ENCODE measurements at regions not wholly inside any gene's neighbourhood (a gene's known extent, or its start where the extent isn't known, plus 50 kb on each side); places are given as distances from the start of the nearest gene placed in this dataset.
"Not testable (repeated sequence)": the region's sequence is repeated elsewhere in the genome, so short reads cannot be mapped to it uniquely, and the experiment has no call there.

GRCh38 chr4:20158195-20158594, 93.5 kb upstream of the SLIT2 start:
- WGBS, 2 donors = 60 to 80% methylated on average over 2 of the region's 2 CpGs
- FAIRE-seq (no peak), ATAC-seq (no peak), DNase-seq (no peak)
- Histone ChIP-seq H3K27ac (no peak overlapping the region), H3K4me1 (no peaks in the 10 kb centered on the region), H3K9me3 (no peaks in the 10 kb centered on the region), H3K36me3 (no peaks in the 10 kb centered on the region), H3K27me3 (no peaks in the 10 kb centered on the region), H3K4me3 (no peak overlapping the region)
- TF ChIP-seq, protein P1, sequence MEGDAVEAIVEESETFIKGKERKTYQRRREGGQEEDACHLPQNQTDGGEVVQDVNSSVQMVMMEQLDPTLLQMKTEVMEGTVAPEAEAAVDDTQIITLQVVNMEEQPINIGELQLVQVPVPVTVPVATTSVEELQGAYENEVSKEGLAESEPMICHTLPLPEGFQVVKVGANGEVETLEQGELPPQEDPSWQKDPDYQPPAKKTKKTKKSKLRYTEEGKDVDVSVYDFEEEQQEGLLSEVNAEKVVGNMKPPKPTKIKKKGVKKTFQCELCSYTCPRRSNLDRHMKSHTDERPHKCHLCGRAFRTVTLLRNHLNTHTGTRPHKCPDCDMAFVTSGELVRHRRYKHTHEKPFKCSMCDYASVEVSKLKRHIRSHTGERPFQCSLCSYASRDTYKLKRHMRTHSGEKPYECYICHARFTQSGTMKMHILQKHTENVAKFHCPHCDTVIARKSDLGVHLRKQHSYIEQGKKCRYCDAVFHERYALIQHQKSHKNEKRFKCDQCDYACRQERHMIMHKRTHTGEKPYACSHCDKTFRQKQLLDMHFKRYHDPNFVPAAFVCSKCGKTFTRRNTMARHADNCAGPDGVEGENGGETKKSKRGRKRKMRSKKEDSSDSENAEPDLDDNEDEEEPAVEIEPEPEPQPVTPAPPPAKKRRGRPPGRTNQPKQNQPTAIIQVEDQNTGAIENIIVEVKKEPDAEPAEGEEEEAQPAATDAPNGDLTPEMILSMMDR (IDR thresholded peaks at IDR 0.05) = no peak
- intact Hi-C loops (cut with DNase I) = no loop called here

DNA sequence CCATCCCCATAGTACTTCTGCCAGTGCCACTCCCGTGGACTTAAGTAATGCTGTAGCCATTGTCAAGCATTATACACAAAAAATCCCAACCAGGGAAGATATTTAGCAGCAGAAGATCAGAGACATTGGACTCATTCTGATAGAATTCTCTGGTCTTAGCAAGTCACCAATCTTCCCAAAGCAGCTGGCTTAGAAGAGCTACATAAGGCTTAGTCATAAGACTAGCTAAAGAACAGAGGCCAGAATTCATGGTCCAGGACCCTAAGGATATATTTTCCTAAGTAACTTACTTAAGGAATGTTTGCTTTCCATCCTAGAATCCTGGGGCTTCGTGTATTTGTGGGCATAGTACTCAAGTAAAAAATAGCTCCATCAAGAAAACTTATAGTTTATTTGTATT, 100.3 kb upstream of the SLIT2 start:
- Histone ChIP-seq H3K27ac (no peak overlapping the region), H3K9me3 (no peaks in the 10 kb centered on the region), H3K36me3 (no peaks in the 10 kb centered on the region), H3K27me3 (no peaks in the 10 kb centered on the region), H3K4me3 (no peak overlapping the region), H3K4me1 (no peaks in the 10 kb centered on the region)
- ATAC-seq (no peak), DNase-seq (no peak), FAIRE-seq (no peak)
- 54 to 62% methylated on average over 2 of the region's 2 CpGs for WGBS, 2 donors
- intact Hi-C loops (cut with DNase I) = no loop called here
- TF ChIP-seq, protein P1 (IDR thresholded peaks at IDR 0.05) = no peak

- H3K27me3 ChIP-seq; H3K4me1 ChIP-seq; H3K9me3 ChIP-seq; ATAC-seq; H3K4me3 ChIP-seq; H3K27ac ChIP-seq; FAIRE-seq; intact Hi-C loops (cut with DNase I); DNase-seq; H3K36me3 ChIP-seq: not testable (repeated sequence)
- WGBS, 2 donors = 42 to 66% methylated on average over 3 of the region's 3 CpGs
Measured at GRCh38 chr4:20149143-20149542, 102.6 kb upstream of the SLIT2 start.

DNA sequence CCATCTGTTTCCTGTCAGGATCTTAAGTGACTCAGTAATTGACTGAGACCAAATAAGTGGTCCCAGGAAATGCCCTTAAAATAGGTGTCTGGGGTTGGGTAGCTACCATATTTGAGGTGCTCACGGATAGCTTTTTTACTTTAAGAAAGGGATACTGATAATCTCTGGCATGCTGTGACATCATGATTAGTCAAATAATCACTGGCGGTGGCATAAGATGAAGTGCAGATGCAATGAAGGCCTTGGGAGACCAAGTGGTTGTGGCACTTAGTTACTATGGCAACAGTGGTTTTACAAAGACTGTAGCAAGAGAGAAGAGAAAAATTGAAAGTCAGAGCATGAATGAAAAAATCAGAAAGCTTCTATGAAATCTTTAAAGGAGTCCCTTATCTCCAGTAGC, 114.5 kb upstream of the SLIT2 start:
- intact Hi-C loops (cut with DNase I) = no loop called here
- no peak for FAIRE-seq
- 53 to 54% methylated on average over 2 of the region's 2 CpGs for WGBS, 2 donors
- H3K36me3 ChIP-seq = no peaks in the 10 kb centered on the region
- no peaks in the 10 kb centered on the region for H3K27me3 ChIP-seq
- TF ChIP-seq, protein P1 (IDR thresholded peaks at IDR 0.05) = no peak
- no peak overlapping the region for H3K27ac ChIP-seq
- ATAC-seq = no peak
- peaks cover 0 to 3% (median 0%) of the 10 kb centered on the region in 4 donors for H3K9me3 ChIP-seq
- no peaks in the 10 kb centered on the region for H3K4me1 ChIP-seq
- no peak for DNase-seq
- H3K4me3 ChIP-seq = no peak overlapping the region

DNA sequence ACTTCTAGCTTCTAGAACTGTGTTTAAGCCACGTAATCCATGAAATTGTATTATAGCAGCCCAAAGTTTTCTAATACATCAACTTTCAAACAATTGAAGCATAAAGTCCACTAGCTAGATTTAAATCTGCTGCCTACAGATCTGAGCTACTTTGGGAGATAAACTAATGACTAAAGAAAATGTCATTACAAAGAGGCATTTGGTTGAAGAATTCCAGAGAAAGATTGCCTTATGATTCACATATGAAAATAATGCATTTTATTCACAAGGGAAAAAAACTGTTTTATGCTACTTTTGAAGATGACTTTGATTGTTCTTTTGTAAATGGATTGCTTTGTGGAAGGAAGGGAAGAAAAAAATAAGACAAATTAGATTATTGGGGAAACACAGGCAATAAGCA, 124.1 kb upstream of the SLIT2 start:
- Histone ChIP-seq H3K27me3 (no peaks in the 10 kb centered on the region), H3K9me3 (no peaks in the 10 kb centered on the region), H3K27ac (no peak overlapping the region), H3K4me1 (no peaks in the 10 kb centered on the region), H3K4me3 (no peak overlapping the region), H3K36me3 (no peaks in the 10 kb centered on the region)
- TF ChIP-seq, protein P1 (IDR thresholded peaks at IDR 0.05) = no peak
- intact Hi-C loops (cut with DNase I) = no loop called here
- WGBS, 2 donors = 65 to 79% methylated on average over 1 of the region's 1 CpG
- ATAC-seq (no peak), DNase-seq (no peak), FAIRE-seq (no peak)

DNA sequence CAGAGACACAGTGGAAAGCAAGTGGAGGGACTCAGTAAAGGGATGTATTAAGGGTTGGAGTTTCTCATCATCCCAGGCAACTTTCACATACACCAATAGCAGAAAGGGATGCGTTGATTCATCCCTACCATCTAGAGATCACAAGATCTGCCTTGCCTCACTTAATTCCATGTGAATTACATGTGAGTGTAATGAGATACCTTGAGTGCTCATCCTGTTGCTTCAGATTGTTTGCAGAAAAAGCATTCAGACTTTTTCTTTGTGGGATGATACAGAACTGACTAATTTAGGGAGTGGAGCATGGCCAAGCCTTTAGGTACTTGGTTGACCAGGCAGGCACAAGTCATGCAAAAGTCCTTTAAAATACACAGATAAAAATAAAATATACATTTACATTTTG, 124.8 kb upstream of the SLIT2 start:
- no peaks in the 10 kb centered on the region for H3K27me3 ChIP-seq
- DNase-seq = no peak
- 69 to 100% methylated on average over 1 of the region's 1 CpG for WGBS, 2 donors
- no peak overlapping the region for H3K27ac ChIP-seq
- ATAC-seq = no peak
- no peak for FAIRE-seq
- H3K4me1 ChIP-seq = no peaks in the 10 kb centered on the region
- TF ChIP-seq, protein P1 (IDR thresholded peaks at IDR 0.05) = no peak
- H3K4me3 ChIP-seq = no peak overlapping the region
- H3K36me3 ChIP-seq = no peaks in the 10 kb centered on the region
- H3K9me3 ChIP-seq = no peaks in the 10 kb centered on the region
- intact Hi-C loops (cut with DNase I) = no loop called here
